ENCODE measurements at regions not wholly inside any gene's neighbourhood (a gene's known extent, or its start where the extent isn't known, plus 50 kb on each side); places are given as distances from the start of the nearest gene placed in this dataset.

- DNase-seq = no peak
These were observed 71.0 kb upstream of the MYCN start for GRCh38 chr2:15869396-15869795.

- DNase-seq = no peak
These were observed 70.5 kb upstream of the MYCN start for GRCh38 chr2:15869871-15870270.

GRCh38 chr2:15870565-15870964 lies 69.8 kb upstream of the MYCN start:
- no peak for DNase-seq

DNA sequence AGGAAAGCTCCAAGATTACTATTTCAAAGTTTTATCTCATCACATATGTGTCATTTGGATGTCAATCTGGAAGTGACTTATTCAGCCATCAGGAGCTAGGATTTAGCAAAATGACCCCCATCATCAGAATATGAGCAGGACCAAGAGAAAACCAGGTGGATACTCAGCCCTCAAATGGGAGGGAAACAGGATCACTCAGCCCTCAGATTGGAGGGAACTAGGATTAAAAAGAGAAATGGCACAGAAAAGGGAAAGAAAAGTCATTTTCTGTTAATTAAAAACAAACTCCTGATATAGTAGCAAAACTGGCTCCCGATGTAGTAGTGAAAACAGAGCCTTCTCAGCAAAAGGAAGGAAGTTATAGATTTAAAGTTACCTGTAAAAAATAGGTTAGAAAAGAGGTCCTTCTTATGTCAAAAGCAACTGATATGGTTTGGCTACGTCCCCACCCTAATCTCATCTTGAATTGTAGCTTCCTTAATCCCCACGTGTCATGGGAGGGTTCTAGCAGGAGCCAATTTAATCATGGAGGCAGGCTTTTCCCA lies 69.0 kb upstream of the MYCN start:
- DNase-seq = no peak

DNA sequence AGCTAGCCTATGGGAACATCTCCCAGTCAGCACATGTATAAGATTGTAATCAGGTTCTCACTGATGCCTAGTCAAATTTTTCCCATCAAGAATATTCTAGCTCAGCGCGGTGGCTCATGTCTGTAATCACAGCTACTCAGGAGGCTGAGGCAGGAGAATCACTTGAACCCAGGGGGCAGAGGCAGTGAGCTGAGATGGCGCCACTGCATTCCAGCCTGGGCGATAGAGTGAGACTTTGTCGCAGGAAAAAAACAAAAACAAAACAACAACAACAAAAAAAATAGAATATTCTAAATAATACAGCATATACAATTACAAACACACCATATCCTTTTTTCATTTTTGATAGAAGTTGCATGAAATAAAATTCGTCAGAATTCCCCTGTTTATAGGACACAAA lies 67.5 kb upstream of the MYCN start:
- no peak for DNase-seq

- DNase-seq = no peak
These were observed 66.0 kb upstream of the MYCN start for GRCh38 chr2:15874321-15874720.

GRCh38 chr2:15874854-15875804 lies 65.2 kb upstream of the MYCN start:
- no peak for DNase-seq

DNA sequence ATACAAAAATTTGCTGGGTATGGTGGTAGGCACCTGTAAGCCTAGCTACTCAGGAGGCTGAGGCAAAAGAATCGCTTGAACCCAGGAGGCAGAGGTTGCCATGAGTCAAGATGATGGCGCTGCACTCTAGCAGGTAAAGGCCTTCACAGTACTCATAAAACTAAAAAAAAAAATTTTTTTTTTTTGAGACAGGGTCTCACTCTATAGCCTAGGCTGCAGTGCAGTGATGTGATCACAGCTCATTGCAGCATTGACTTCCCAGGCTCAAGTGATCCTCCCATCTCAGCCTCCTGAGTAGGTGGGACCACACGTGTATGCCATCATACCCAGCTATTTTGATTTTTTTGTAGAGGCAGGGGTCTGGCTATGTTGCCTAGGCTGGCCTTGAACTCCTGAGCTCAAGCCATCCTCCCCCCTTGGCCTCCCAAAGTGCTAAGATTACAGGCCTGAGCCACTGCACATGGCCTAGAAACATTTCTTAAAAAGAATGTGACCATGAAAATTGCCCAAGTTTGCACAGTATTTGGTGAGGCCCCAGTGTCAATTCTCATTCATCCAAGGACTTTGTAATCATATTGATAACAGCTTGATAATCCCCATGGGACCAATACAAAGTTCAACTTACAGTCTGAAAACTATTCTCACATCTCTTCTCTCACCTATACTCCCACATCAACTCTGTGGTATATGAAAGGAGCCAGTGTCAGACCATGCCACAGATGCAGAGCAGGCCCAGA lies 64.2 kb upstream of the MYCN start:
- no peak for DNase-seq

- no peak for DNase-seq
These were observed 59.9 kb upstream of the MYCN start for GRCh38 chr2:15880226-15881119.

DNA sequence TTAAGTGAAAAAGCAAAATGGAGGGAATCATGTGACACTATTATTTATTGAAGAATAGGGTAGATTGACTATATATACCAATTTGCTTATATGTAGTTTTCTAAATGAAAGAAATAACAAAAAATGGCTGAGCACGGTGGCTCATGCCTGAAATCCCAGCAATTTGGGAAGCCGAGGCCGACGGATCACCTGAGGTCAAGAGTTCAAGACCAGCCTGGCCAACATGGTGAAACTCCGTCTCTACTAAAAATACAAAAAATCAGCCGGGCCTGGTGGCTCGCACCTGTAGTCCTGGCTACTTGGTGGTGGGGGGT lies 59.3 kb upstream of the MYCN start:
- DNase-seq = no peak

- DNase-seq = no peak
These were observed 58.7 kb upstream of the MYCN start for GRCh38 chr2:15881676-15882075.

- no peak for DNase-seq
These were observed 57.4 kb upstream of the MYCN start for GRCh38 chr2:15882761-15883497.

DNA sequence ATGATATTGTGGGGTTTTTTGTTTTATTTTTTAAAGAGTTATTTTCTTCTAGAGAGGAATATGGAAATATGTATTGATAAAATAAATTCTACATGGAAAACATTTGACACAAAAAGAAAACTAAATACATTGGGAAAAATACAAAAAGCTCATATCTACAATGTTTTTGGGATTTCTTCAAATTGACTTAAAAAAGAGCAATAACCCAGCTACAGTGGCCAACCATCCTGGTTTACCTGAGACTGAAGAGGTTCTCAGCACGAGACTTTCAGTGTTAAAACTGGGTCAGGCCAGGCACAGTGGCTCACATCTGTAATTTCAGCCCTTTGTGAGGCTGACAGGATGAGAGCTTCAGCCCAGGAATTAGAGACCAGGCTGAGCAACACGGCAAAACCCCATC lies 56.7 kb upstream of the MYCN start:
- no peak for DNase-seq

GRCh38 chr2:15884790-15885189 lies 55.6 kb upstream of the MYCN start:
- no peak for DNase-seq

- DNase-seq = no peak
These were observed 54.1 kb upstream of the MYCN start for GRCh38 chr2:15886231-15886630.

DNA sequence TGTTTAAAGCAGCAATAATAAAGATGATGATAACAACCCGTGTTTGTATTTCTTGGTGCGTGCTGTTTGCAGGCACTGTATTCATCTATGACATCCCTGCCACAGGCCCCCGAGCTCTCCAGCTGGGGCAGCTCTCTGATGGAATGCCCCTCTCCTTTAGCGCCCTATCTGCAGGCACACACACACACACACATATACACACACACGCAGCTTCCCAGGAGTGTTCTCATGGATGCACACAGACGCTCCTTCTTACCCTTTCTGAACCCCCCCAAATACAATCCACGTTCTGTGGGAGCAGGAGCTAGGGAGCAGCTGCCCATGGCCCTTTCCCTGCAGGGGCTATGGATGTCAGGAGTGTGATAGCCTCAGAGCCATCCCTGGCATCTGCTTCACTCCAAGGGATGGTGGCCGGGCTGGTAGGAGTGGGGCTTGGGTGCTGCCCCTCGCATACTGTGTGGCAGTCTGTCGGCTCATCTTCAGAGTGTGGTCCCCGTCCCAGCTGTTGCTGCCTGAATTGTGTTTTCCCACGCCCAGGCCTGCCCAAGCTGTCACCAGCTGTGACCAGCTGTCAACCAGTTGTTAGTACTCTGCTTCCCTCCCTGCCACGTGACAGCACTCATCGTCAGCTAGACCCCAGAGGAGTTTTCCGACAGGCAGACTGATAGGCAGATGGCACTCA lies 50.8 kb upstream of the MYCN start:
- no peak for DNase-seq

DNA sequence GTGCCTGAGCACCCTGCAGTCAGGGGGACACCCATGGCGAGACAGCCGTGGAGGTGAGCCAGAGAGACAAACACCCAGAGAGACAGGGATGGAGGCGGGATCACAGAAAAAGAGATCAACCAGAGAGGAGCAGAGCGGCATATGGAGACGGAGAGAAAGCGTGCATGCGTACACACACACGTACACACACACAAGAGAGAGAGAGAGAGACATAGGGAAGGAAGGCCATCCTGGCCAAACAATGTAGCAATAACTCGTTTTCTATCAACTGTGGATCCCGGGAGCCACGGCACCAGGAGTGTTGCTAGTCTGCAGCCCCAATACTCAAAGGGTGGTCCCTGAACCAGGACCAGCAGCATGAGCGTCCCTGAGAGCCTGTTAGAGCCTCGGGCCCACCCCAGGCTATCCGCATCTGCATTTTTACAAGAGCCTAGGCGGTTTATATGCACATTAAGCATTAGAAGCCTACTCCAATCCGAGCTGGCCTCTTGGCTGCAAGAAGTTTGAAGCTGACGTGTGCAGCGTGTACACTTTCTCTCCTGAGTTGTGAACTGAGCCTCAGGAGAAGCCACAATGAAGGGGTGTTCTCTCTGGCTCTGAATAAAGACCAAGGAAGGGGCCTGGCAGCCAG lies 50.1 kb upstream of the MYCN start:
- no peak for DNase-seq

All from DMS153 (cell line).